Skeletal muscle tissue (tissue), 3 donors: ENCODE measurements at regions not wholly inside any gene's neighbourhood (a gene's known extent, or its start where the extent isn't known, plus 50 kb on each side); places are given as distances from the start of the nearest gene placed in this dataset.
"Not testable (repeated sequence)": the region's sequence is repeated elsewhere in the genome, so short reads cannot be mapped to it uniquely, and the experiment has no call there.

Experiments
- H3K27ac ChIP-seq: one replicate; pipeline ENCODE4 v1.7.0; 2013; ENCODE audit warnings: mild to moderate bottlenecking, low read depth, low read length, inconsistent platforms
- H3K27me3 ChIP-seq, 3 donors: one replicate each; pipeline ENCODE4 v1.7.0; 2013; ENCODE audit warnings: low read length in 3 of 3; ENCODE audit not compliant: control insufficient read depth in 3 of 3, insufficient read depth in 3 of 3
- H3K36me3 ChIP-seq, 3 donors: one replicate each; pipeline ENCODE4 v1.7.0; 2013; ENCODE audit warnings: low read length in 3 of 3; ENCODE audit not compliant: control insufficient read depth in 3 of 3, insufficient read depth in 3 of 3
- H3K4me1 ChIP-seq, 3 donors: one replicate each; pipeline ENCODE4 v1.7.0; 2013; ENCODE audit warnings: low read length in 3 of 3, mild to moderate bottlenecking in 3 of 3; ENCODE audit not compliant: control insufficient read depth in 3 of 3, insufficient read depth in 3 of 3
- H3K4me3 ChIP-seq, 3 donors: one replicate each; pipeline ENCODE4 v1.7.0; 2013; ENCODE audit warnings: low read length in 3 of 3
- H3K9ac ChIP-seq, 3 donors: one replicate each; pipeline ENCODE4 v1.7.0; 2013; ENCODE audit warnings: low read length in 3 of 3, mild to moderate bottlenecking in 3 of 3, moderate library complexity in 2 of 3, low read depth in 1 of 3
- H3K9me3 ChIP-seq, 3 donors: one replicate each; pipeline ENCODE4 v1.7.0; 2013; ENCODE audit warnings: low read length in 3 of 3; ENCODE audit not compliant: control insufficient read depth in 3 of 3
- donor health status: Osteomylitis.

- Histone ChIP-seq H3K9me3 (peaks cover 0 to 2% (median 2%) of the 10 kb centered on the region in 3 donors), H3K4me1 (no peaks in the 10 kb centered on the region), H3K27me3 (no peaks in the 10 kb centered on the region), H3K36me3 (no peaks in the 10 kb centered on the region), H3K4me3 (no peak overlapping the region), H3K9ac (no peak overlapping the region), H3K27ac (no peak overlapping the region)
These were observed 201.2 kb downstream of the GOLGA6L6 start for GRCh38 chr15:20340331-20340811.

DNA sequence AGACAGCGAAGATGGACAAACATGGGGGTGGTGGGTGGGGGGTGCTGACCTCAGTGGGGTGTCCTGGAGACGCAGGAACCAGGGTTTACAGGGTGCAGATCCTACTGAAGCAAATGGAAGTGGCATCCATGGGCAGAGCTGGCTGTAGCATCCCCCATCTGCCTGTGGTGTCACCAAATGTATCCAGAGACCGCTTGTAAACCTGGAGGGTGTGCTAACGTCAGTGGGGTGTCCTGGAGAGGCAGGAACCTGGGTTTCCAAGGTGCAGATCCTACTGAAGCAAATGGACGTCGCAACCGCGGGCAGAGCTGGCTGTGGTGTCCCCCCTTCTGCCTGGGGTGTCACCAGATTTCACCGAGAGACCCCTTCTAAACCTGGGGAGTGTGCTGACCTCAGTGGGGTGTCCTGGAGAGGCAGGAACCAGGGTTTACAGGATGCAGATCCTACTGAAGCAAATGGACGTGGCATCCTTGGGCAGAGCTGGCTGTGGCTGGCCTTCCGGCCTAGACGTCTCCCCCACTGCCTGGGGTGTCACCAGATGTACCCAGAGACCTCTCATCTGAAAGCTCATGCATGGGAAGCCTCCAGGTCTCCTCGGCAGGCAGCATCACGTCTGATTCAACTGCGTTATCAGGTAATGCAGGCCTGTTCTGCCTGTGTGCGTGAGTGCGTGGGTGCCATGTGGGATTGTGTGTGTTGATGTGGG, 202.4 kb downstream of the GOLGA6L6 start:
- H3K4me1 ChIP-seq, H3K9ac ChIP-seq, H3K27me3 ChIP-seq, H3K27ac ChIP-seq, H3K36me3 ChIP-seq, H3K4me3 ChIP-seq, H3K9me3 ChIP-seq: not testable (repeated sequence)

GRCh38 chr15:20338671-20339070, 202.9 kb downstream of the GOLGA6L6 start:
- H3K9ac ChIP-seq, H3K4me3 ChIP-seq, H3K9me3 ChIP-seq, H3K27ac ChIP-seq, H3K4me1 ChIP-seq, H3K27me3 ChIP-seq, H3K36me3 ChIP-seq: not testable (repeated sequence)

DNA sequence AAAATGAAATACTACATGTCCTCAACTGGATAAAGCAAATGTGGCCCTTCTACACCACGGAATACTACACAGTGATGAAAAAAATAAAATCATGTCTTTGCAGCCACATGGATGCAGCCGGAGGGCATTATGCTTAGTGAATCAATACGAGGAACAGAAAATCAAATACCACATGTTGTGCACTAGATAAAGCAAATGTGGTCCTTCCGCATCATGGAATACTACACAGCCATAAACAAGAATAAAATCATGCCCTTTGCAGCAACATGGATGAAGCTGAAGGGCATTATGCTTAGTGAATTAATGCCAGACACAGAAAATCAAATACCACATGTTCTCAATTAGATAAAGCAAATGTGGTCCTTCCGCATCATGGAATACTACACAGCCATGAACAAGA, 204.4 kb downstream of the GOLGA6L6 start:
- H3K27me3 ChIP-seq, H3K27ac ChIP-seq, H3K9ac ChIP-seq, H3K4me1 ChIP-seq, H3K4me3 ChIP-seq, H3K36me3 ChIP-seq, H3K9me3 ChIP-seq: not testable (repeated sequence)

GRCh38 chr15:20334451-20334850, 207.1 kb downstream of the GOLGA6L6 start:
- not testable (repeated sequence) for H3K27me3 ChIP-seq, H3K9me3 ChIP-seq

GRCh38 chr15:20325751-20326150, 215.8 kb downstream of the GOLGA6L6 start:
- not testable (repeated sequence) for H3K4me3 ChIP-seq, H3K27ac ChIP-seq, H3K9ac ChIP-seq, H3K9me3 ChIP-seq, H3K4me1 ChIP-seq, H3K27me3 ChIP-seq, H3K36me3 ChIP-seq

More at GRCh38 chr15:20334451-20334850, 207.1 kb downstream of the GOLGA6L6 start:
- H3K4me1 ChIP-seq, H3K9ac ChIP-seq, H3K27ac ChIP-seq, H3K4me3 ChIP-seq, H3K36me3 ChIP-seq: not testable (repeated sequence)

GRCh38 chr15:20317132-20317531, 224.5 kb downstream of the GOLGA6L6 start:
- H3K4me3 ChIP-seq, H3K27me3 ChIP-seq, H3K4me1 ChIP-seq, H3K9ac ChIP-seq, H3K27ac ChIP-seq, H3K9me3 ChIP-seq, H3K36me3 ChIP-seq: not testable (repeated sequence)

GRCh38 chr15:20311014-20311680, 230.5 kb downstream of the GOLGA6L6 start:
- H3K36me3 ChIP-seq, H3K9ac ChIP-seq, H3K27ac ChIP-seq, H3K27me3 ChIP-seq, H3K4me1 ChIP-seq, H3K9me3 ChIP-seq, H3K4me3 ChIP-seq: not testable (repeated sequence)

DNA sequence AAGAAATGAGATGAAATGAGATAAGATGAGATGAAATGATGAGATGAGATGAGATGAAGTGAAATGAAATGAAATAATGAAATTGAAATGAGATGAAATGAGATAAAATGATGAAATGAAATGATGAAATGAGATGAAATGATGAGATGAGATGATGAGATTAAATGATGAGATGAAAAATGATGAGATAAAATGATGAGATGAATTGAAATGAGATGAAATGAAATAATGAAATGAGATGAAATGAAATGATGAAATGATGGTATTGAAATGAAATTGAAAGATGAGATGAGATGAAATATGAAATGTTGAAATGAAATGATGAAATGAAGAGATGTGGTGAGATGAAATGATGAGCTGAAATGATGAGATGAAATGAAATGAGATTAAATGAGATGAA, 231.0 kb downstream of the GOLGA6L6 start:
- no peaks in the 10 kb centered on the region for H3K36me3 ChIP-seq
- no peak overlapping the region for H3K27ac ChIP-seq
- H3K4me3 ChIP-seq = no peak overlapping the region
- H3K9ac ChIP-seq = no peak overlapping the region
- H3K9me3 ChIP-seq = no peaks in the 10 kb centered on the region
- H3K4me1 ChIP-seq = no peaks in the 10 kb centered on the region
- no peaks in the 10 kb centered on the region for H3K27me3 ChIP-seq

DNA sequence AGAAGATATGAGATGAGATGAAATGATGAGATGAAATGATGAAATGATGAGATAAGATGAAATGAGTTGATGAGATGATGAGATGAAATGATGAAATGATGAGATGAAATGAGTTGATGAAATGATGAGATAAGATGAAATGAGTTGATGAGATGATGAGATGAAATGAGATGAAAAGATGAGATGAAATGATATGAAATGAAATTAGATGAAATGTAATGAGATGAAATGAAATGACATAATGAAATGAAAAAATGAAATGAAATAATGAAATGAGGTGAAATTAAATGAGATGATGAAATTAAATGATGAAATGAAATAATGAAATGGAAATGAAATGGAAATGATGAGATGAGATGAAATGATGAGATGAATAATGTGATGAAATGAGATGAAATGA, 231.6 kb downstream of the GOLGA6L6 start:
- not testable (repeated sequence) for H3K27ac ChIP-seq, H3K9ac ChIP-seq, H3K4me1 ChIP-seq, H3K4me3 ChIP-seq, H3K36me3 ChIP-seq, H3K27me3 ChIP-seq, H3K9me3 ChIP-seq
